ENCODE measurements at regions not wholly inside any gene's neighbourhood (a gene's known extent, or its start where the extent isn't known, plus 50 kb on each side); places are given as distances from the start of the nearest gene placed in this dataset.

GRCh38 chr6:33508935-33509926, 54.9 kb downstream of the ZBTB9 start (continued):
- TF ChIP-seq ELK4 (IDR thresholded peaks at IDR 0.05; ENCODE audit: borderline replicate concordance, low read depth, low read length) (no peak), CTCF (tag by site-specific recombination; IDR thresholded peaks at IDR 0.05) (peak; percentile 39; the same call in 1 of the 2 replicates)

GRCh38 chr6:33513213-33513612, 58.8 kb downstream of the ZBTB9 start:
- Histone ChIP-seq H3K4me1 (ENCODE audit: control insufficient read depth, insufficient read depth, low read length) (no peaks in the 10 kb centered on the region), H3K4me3 (ENCODE audit: low read depth, low read length) (no peak overlapping the region), H3K36me3 (ENCODE audit: control insufficient read depth in 2 of 2, insufficient read depth in 1 of 2, low read length in 2 of 2) (no peaks in the 10 kb centered on the region), H3K9me3 (ENCODE audit: control insufficient read depth, insufficient read depth, low read depth, low read length) (no peaks in the 10 kb centered on the region), H3K27ac (ENCODE audit: extremely low read depth, low read depth, low read length) (no peak overlapping the region)
- ChIA-PET CTCF (interaction anchor here (0.7 to 1.1 kb wide), 4 partner anchors 29 to 676 kb away, joined by 3 to 6 read pairs (median 3); no protein-coding TSS in a partner anchor), POLR2A (interaction anchor here (1.3 kb wide), 1 partner anchor 10 kb away, joined by 3 read pairs; no protein-coding TSS in a partner anchor)
- TF ChIP-seq ZNF596 (tag by site-specific recombination; IDR thresholded peaks at IDR 0.05) = no peak
- no peak for TF ChIP-seq HOXC10 (CRISPR knock-in tag; IDR thresholded peaks at IDR 0.05)
- TF ChIP-seq ZNF19 (tag by site-specific recombination; IDR thresholded peaks at IDR 0.05; ENCODE audit: low read depth) = no peak
- no peak for TF ChIP-seq PRDM6 (tag by site-specific recombination; IDR thresholded peaks at IDR 0.05)
- TF ChIP-seq ZNF202 (tag by site-specific recombination; IDR thresholded peaks at IDR 0.05; ENCODE audit: borderline replicate concordance) = no peak
- no peak for TF ChIP-seq ZNF140 (tag by site-specific recombination; IDR thresholded peaks at IDR 0.05)
- no peak for TF ChIP-seq ZFP3 (tag by site-specific recombination; IDR thresholded peaks at IDR 0.05; ENCODE audit: low read depth)
- no peak for TF ChIP-seq ZNF214 (tag by site-specific recombination; IDR thresholded peaks at IDR 0.05; ENCODE audit: borderline replicate concordance)
- no peak for TF ChIP-seq ZNF266 (tag by site-specific recombination; IDR thresholded peaks at IDR 0.05; ENCODE audit: low read depth)
- no peak for TF ChIP-seq ZNF398 (tag by site-specific recombination; IDR thresholded peaks at IDR 0.05)
- no peak for TF ChIP-seq ZNF341 (tag by site-specific recombination; IDR thresholded peaks at IDR 0.05; ENCODE audit: low read depth)
- TF ChIP-seq SETDB1 (IDR thresholded peaks at IDR 0.05; ENCODE audit: insufficient read length, low read length) = no peak
- TF ChIP-seq ZIC2 (tag by site-specific recombination; IDR thresholded peaks at IDR 0.05) = no peak
- no peak for TF ChIP-seq ZNF37A (tag by site-specific recombination; IDR thresholded peaks at IDR 0.05)
- no peak for TF ChIP-seq ZNF530 (tag by site-specific recombination; IDR thresholded peaks at IDR 0.05; ENCODE audit: low read depth)
- no peak for TF ChIP-seq ZBTB1 (tag by site-specific recombination; IDR thresholded peaks at IDR 0.05)
- TF ChIP-seq ZNF302 (tag by site-specific recombination; IDR thresholded peaks at IDR 0.05; ENCODE audit: low read depth) = no peak
